ENCODE measurements at regions not wholly inside any gene's neighbourhood (a gene's known extent, or its start where the extent isn't known, plus 50 kb on each side); places are given as distances from the start of the nearest gene placed in this dataset.

- Mint-ChIP-seq H3K36me3 (ENCODE audit: low read depth) (peaks cover 4% of the 10 kb centered on the region), H3K4me1 (no peaks in the 10 kb centered on the region), H3K27ac (ENCODE audit: unreplicated experiment) (no peak overlapping the region), H3K4me3 (no peak overlapping the region), H3K27me3 (ENCODE audit: low read depth) (no peaks in the 10 kb centered on the region), H3K9me3 (peaks cover 2% of the 10 kb centered on the region)
- TF ChIP-seq, protein P1, sequence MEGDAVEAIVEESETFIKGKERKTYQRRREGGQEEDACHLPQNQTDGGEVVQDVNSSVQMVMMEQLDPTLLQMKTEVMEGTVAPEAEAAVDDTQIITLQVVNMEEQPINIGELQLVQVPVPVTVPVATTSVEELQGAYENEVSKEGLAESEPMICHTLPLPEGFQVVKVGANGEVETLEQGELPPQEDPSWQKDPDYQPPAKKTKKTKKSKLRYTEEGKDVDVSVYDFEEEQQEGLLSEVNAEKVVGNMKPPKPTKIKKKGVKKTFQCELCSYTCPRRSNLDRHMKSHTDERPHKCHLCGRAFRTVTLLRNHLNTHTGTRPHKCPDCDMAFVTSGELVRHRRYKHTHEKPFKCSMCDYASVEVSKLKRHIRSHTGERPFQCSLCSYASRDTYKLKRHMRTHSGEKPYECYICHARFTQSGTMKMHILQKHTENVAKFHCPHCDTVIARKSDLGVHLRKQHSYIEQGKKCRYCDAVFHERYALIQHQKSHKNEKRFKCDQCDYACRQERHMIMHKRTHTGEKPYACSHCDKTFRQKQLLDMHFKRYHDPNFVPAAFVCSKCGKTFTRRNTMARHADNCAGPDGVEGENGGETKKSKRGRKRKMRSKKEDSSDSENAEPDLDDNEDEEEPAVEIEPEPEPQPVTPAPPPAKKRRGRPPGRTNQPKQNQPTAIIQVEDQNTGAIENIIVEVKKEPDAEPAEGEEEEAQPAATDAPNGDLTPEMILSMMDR (conservative IDR thresholded peaks at IDR 0.05) = no peak
- no peak for DNase-seq (ENCODE audit: low read depth, low spot score)
Measured at GRCh38 chr1:87632232-87632631, 303.6 kb downstream of the LMO4 start.

GRCh38 chr1:87636198-87636892, 307.7 kb downstream of the LMO4 start:
- TF ChIP-seq, protein P1 (conservative IDR thresholded peaks at IDR 0.05) = no peak
- no peaks in the 10 kb centered on the region for H3K4me1 Mint-ChIP-seq
- H3K9me3 Mint-ChIP-seq = peaks cover 5% of the 10 kb centered on the region
- DNase-seq (ENCODE audit: low read depth, low spot score) = no peak
- H3K27ac Mint-ChIP-seq (ENCODE audit: unreplicated experiment) = no peak overlapping the region
- H3K27me3 Mint-ChIP-seq (ENCODE audit: low read depth) = no peaks in the 10 kb centered on the region
- H3K4me3 Mint-ChIP-seq = no peak overlapping the region
- H3K36me3 Mint-ChIP-seq (ENCODE audit: low read depth) = peaks cover 5% of the 10 kb centered on the region

- peaks cover 19% of the 10 kb centered on the region for H3K4me1 Mint-ChIP-seq
- DNase-seq (ENCODE audit: low read depth, low spot score) = no peak
- H3K27me3 Mint-ChIP-seq (ENCODE audit: low read depth) = no peaks in the 10 kb centered on the region
- no peak overlapping the region for H3K4me3 Mint-ChIP-seq
- H3K9me3 Mint-ChIP-seq = peaks cover 3% of the 10 kb centered on the region
- TF ChIP-seq, protein P1 (conservative IDR thresholded peaks at IDR 0.05) = no peak
- H3K36me3 Mint-ChIP-seq (ENCODE audit: low read depth) = peaks cover 3% of the 10 kb centered on the region
- H3K27ac Mint-ChIP-seq (ENCODE audit: unreplicated experiment) = no peak overlapping the region
Measured at GRCh38 chr1:87638636-87639035, 310.0 kb downstream of the LMO4 start.

DNA sequence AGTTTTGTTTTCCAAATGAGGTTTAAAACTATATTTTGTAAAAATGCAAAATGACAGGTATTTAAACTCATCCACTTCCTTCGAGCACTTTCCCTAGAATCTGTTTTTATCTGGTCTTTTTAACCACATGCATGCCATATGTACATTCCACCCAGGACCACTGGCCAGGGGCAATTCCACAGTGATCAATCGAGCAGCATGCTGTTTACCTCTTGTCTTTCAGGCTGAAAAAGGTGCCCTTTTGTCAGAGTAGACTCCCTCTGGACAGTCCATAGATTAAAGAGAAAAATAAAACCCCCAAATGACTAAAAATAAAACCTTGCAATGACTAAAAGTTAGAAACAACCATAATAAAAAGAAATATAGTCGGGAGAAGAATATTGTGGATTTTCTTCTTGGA, 313.3 kb downstream of the LMO4 start:
- Mint-ChIP-seq H3K27ac (ENCODE audit: unreplicated experiment) (no peak overlapping the region), H3K27me3 (ENCODE audit: low read depth) (no peaks in the 10 kb centered on the region), H3K36me3 (ENCODE audit: low read depth) (peaks cover 3% of the 10 kb centered on the region), H3K9me3 (peaks cover 3% of the 10 kb centered on the region), H3K4me3 (no peak overlapping the region), H3K4me1 (peaks cover 36% of the 10 kb centered on the region)
- DNase-seq (ENCODE audit: low read depth, low spot score) = no peak
- TF ChIP-seq, protein P1 (conservative IDR thresholded peaks at IDR 0.05) = no peak

DNA sequence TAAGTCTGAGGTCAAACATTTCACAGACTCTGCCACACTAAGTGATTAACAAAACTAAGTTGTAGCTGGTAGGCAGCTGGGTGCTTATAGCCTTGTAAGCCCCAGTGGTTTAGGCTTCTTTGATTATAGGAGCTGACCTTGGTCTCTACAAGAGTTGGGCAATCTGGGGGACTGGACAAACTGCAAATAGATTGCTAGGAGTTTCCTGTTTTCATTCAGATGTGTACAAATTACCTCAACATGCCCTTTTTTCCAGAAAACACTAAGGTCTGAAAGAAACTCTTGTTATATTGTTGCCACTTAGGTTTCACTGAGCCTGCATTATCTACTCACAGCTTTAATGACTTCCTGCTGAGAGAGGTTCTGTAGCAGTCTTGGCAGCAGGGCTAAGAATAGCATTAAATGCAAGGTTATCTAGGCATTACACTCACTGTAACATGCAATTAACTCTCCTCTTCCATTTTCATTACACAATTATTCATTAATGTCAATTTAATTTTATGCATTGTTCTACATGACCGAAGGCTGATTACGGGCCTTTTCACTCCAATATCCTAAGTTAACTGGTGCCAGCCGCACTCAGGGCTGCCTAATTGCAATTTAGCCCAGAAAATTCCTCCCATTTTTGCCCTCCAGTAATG, 314.0 kb downstream of the LMO4 start:
- no peak for DNase-seq (ENCODE audit: low read depth, low spot score)
- H3K27me3 Mint-ChIP-seq (ENCODE audit: low read depth) = no peaks in the 10 kb centered on the region
- TF ChIP-seq, protein P1 (conservative IDR thresholded peaks at IDR 0.05) = no peak
- peak overlapping the region; percentile 5 for H3K4me3 Mint-ChIP-seq
- peaks cover 36% of the 10 kb centered on the region for H3K4me1 Mint-ChIP-seq
- no peaks in the 10 kb centered on the region for H3K36me3 Mint-ChIP-seq (ENCODE audit: low read depth)
- no peak overlapping the region for H3K27ac Mint-ChIP-seq (ENCODE audit: unreplicated experiment)
- peaks cover 3% of the 10 kb centered on the region for H3K9me3 Mint-ChIP-seq
